Ishikawa (cell line): ENCODE measurements at regions not wholly inside any gene's neighbourhood (a gene's known extent, or its start where the extent isn't known, plus 50 kb on each side); places are given as distances from the start of the nearest gene placed in this dataset.

Experiments used
- CEBPB ChIP-seq: IDR thresholded peaks from 2 replicates; pipeline ENCODE4 v1.6.1; 2012
- CREB1 ChIP-seq: IDR thresholded peaks from 2 replicates; pipeline ENCODE4 v1.6.1; 2012; ENCODE audit warnings: low read depth
- EGR1 ChIP-seq: IDR thresholded peaks from 2 replicates; pipeline ENCODE4 v1.6.1; 2012
- EP300 ChIP-seq: IDR thresholded peaks from 2 replicates; pipeline ENCODE4 v1.6.1; 2012; ENCODE audit warnings: borderline replicate concordance
- FOXM1 ChIP-seq: IDR thresholded peaks from 2 replicates; pipeline ENCODE4 v1.6.1; 2012; ENCODE audit warnings: low read depth, borderline replicate concordance
- NFIC ChIP-seq: IDR thresholded peaks from 2 replicates; pipeline ENCODE4 v1.6.1; 2012
- RAD21 ChIP-seq: IDR thresholded peaks from 2 replicates; pipeline ENCODE4 v1.6.1; 2012; ENCODE audit warnings: low read depth
- REST ChIP-seq: IDR thresholded peaks from 2 replicates; pipeline ENCODE4 v1.6.1; 2012; ENCODE audit warnings: low read depth, mild to moderate bottlenecking
- TAF1 ChIP-seq: IDR thresholded peaks from 2 replicates; pipeline ENCODE4 v1.6.1; 2012; ENCODE audit warnings: low read depth, mild to moderate bottlenecking
- TCF12 ChIP-seq: IDR thresholded peaks from 2 replicates; pipeline ENCODE4 v1.6.1; 2012; ENCODE audit warnings: low read depth
- TEAD4 ChIP-seq: IDR thresholded peaks from 2 replicates; pipeline ENCODE4 v1.6.1; 2012
- USF1 ChIP-seq: IDR thresholded peaks from 2 replicates; pipeline ENCODE4 v1.6.1; 2012
- YY1 ChIP-seq: IDR thresholded peaks from 2 replicates; pipeline ENCODE4 v1.6.1; 2012; ENCODE audit warnings: low read depth
- ZBTB7A ChIP-seq: IDR thresholded peaks from 2 replicates; pipeline ENCODE4 v1.6.1; 2012; ENCODE audit warnings: low read depth
- TF ChIP-seq, protein P1 (sequence below): IDR thresholded peaks from 2 replicates; pipeline ENCODE4 v1.6.1; 2012

DNA sequence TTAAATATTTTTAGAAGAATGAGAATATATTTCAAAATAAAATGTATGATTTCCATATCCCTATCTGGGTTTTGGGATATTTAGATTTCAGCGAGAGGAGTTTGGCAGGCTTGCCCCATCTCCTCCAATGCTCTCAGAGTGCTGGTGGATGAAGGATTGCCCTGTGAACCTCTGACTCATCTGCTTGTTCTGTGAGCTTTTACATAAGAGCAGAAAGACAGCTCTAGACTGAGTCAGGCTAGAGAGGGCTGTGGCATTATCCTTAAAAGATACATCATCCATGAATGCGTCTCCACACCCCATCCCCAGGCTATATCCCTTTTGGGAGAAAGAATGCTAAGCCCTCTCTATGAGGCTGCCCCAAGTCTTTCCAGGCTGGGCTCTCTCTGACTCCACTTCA, 190.6 kb downstream of the TUBA3C start:
- TF ChIP-seq USF1: no peak
- TF ChIP-seq EGR1: no peak
- TF ChIP-seq RAD21: no peak
- TF ChIP-seq YY1: no peak
- no peak for TF ChIP-seq ZBTB7A
- TF ChIP-seq EP300: no peak
- TF ChIP-seq TEAD4: no peak
- TF ChIP-seq FOXM1: no peak
- TF ChIP-seq CEBPB: no peak
- TF ChIP-seq, protein P1, sequence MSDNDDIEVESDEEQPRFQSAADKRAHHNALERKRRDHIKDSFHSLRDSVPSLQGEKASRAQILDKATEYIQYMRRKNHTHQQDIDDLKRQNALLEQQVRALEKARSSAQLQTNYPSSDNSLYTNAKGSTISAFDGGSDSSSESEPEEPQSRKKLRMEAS: no peak
- no peak for TF ChIP-seq TCF12
- TF ChIP-seq CREB1: no peak
- TF ChIP-seq REST: no peak
- no peak for TF ChIP-seq TAF1
- no peak for TF ChIP-seq NFIC

- TF ChIP-seq REST (no peak), ZBTB7A (no peak)
Measured at GRCh38 chr13:18978447-18978846, 203.2 kb downstream of the TUBA3C start.

DNA sequence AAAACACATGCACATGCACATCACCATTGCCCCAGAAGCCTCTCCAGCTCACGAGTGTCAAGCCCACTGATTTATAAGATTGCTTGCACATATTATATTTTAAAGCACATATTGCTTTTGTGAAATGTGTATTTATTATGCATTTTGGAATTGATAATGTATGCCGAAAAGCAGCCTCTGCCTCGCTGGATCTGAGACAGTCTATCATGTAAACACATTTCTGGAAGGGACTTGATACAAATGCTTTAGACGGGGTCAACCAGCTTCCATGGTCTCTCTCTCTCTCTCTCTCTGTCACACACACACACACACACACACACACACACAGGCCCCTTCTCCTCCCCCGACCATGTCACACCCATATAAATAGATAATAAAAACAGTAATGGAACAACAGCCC, 203.8 kb downstream of the TUBA3C start:
- TF ChIP-seq TAF1 (no peak), TCF12 (no peak), CEBPB (no peak), ZBTB7A (no peak), EGR1 (no peak), EP300 (no peak), USF1 (no peak), NFIC (no peak), FOXM1 (no peak), CREB1 (no peak), TEAD4 (no peak), REST (no peak), RAD21 (no peak), YY1 (no peak)
- TF ChIP-seq, protein P1: no peak

- no peak for TF ChIP-seq FOXM1
- no peak for TF ChIP-seq NFIC
Measured at GRCh38 chr13:18971576-18972219, 209.9 kb downstream of the TUBA3C start.

- no peak for TF ChIP-seq USF1
- TF ChIP-seq EP300: no peak
- TF ChIP-seq ZBTB7A: no peak
- TF ChIP-seq EGR1: no peak
- TF ChIP-seq TCF12: no peak
Measured at GRCh38 chr13:18965347-18965855, 216.2 kb downstream of the TUBA3C start.
